Peyer's patch (tissue), 4 donors: ENCODE measurements at regions not wholly inside any gene's neighbourhood (a gene's known extent, or its start where the extent isn't known, plus 50 kb on each side); places are given as distances from the start of the nearest gene placed in this dataset.

Experiments
- CTCF ChIP-seq, 6 experiments: fragments of 450-650 bp in 4 of 6; fragments of 200-600 bp in 2 of 6; sonication (generic) in 1 of 6; IDR thresholded peaks; one replicate each; pipeline ENCODE4 v1.5.1; 2017 to 2019; ENCODE audit warnings: antibody characterized with exemption in 6 of 6, mild to moderate bottlenecking in 3 of 6, moderate library complexity in 1 of 6
- POLR2A ChIP-seq, 2 donors: fragments of 450-650 bp; IDR thresholded peaks; one replicate each; pipeline ENCODE4 v1.5.1; 2017; ENCODE audit warnings: antibody characterized with exemption in 2 of 2, mild to moderate bottlenecking in 2 of 2, moderate library complexity in 2 of 2

- TF ChIP-seq POLR2A (IDR thresholded peaks at IDR 0.05) (no peak), CTCF (IDR thresholded peaks at IDR 0.05) (no peak)
Measured at GRCh38 chr5:142225141-142225540, 99.7 kb downstream of the SPRY4 start.
